Suprapubic skin (tissue), 4 donors: ENCODE measurements at regions not wholly inside any gene's neighbourhood (a gene's known extent, or its start where the extent isn't known, plus 50 kb on each side); places are given as distances from the start of the nearest gene placed in this dataset.

ENCODE experiments used
- CTCF ChIP-seq, 2 donors: fragments of 200-600 bp in 1 of 2; fragments of 450-650 bp in 1 of 2; sonication (generic) in 1 of 2; IDR thresholded peaks; one replicate each; pipeline ENCODE4 v1.5.1; 2016 to 2019; ENCODE audit warnings: antibody characterized with exemption in 2 of 2, mild to moderate bottlenecking in 1 of 2, moderate library complexity in 1 of 2
- POLR2A ChIP-seq, 2 donors: fragments of 450-650 bp; IDR thresholded peaks; one replicate each; pipeline ENCODE4 v1.6.1; 2017; ENCODE audit warnings: antibody characterized with exemption in 2 of 2, mild to moderate bottlenecking in 2 of 2, moderate library complexity in 2 of 2
- POLR2AphosphoS5 ChIP-seq, 3 donors: sonication (generic); formaldehyde crosslinking; IDR thresholded peaks; one replicate each; pipeline ENCODE4 v1.6.1; 2017; ENCODE audit warnings: antibody characterized with exemption in 3 of 3

- TF ChIP-seq CTCF (IDR thresholded peaks at IDR 0.05) (no peak), POLR2AphosphoS5 (IDR thresholded peaks at IDR 0.05) (no peak), POLR2A (IDR thresholded peaks at IDR 0.05) (no peak)
Measured at GRCh38 chr11:97157221-97157740, 767.5 kb downstream of the JRKL start.
